ENCODE measurements at regions not wholly inside any gene's neighbourhood (a gene's known extent, or its start where the extent isn't known, plus 50 kb on each side); places are given as distances from the start of the nearest gene placed in this dataset.

- no peak for ATAC-seq (ENCODE audit: insufficient number of reproducible peaks, low FRiP score, low read depth)
- H3K4me1 ChIP-seq (ENCODE audit: control insufficient read depth in 1 of 2, low read depth in 2 of 2), result no peaks in the 10 kb centered on the region
- no peak overlapping the region for H3K4me3 ChIP-seq
- H3K27ac ChIP-seq, result no peak overlapping the region
- TF ChIP-seq CTCF (IDR thresholded peaks at IDR 0.05), result no peak
- no peak for DNase-seq (ENCODE audit: low spot score)
- H3K36me3 ChIP-seq, result no peaks in the 10 kb centered on the region
- no peaks in the 10 kb centered on the region for H3K9me3 ChIP-seq
- no peaks in the 10 kb centered on the region for H3K27me3 ChIP-seq (replicated peaks; ENCODE audit: insufficient read depth)
Observed at GRCh38 chr12:41972598-41972997, 172.1 kb downstream of the GXYLT1 start.

GRCh38 chr12:41972196-41972595, 172.5 kb downstream of the GXYLT1 start:
- DNase-seq (ENCODE audit: low spot score), result no peak
- H3K36me3 ChIP-seq, result no peaks in the 10 kb centered on the region
- H3K4me1 ChIP-seq (ENCODE audit: control insufficient read depth in 1 of 2, low read depth in 2 of 2), result no peaks in the 10 kb centered on the region
- no peak for TF ChIP-seq CTCF (IDR thresholded peaks at IDR 0.05)
- no peak overlapping the region for H3K4me3 ChIP-seq
- H3K27me3 ChIP-seq (replicated peaks; ENCODE audit: insufficient read depth), result no peaks in the 10 kb centered on the region
- H3K9me3 ChIP-seq, result no peaks in the 10 kb centered on the region
- ATAC-seq (ENCODE audit: insufficient number of reproducible peaks, low FRiP score, low read depth), result no peak
- H3K27ac ChIP-seq, result no peak overlapping the region

GRCh38 chr12:41970744-41971143, 173.9 kb downstream of the GXYLT1 start:
- H3K36me3 ChIP-seq, result no peaks in the 10 kb centered on the region
- no peak for TF ChIP-seq CTCF (IDR thresholded peaks at IDR 0.05)
- ATAC-seq (ENCODE audit: insufficient number of reproducible peaks, low FRiP score, low read depth) (no peak), DNase-seq (ENCODE audit: low spot score) (no peak)
- H3K27me3 ChIP-seq (replicated peaks; ENCODE audit: insufficient read depth), result no peaks in the 10 kb centered on the region
- H3K4me3 ChIP-seq, result no peak overlapping the region
- H3K9me3 ChIP-seq, result no peaks in the 10 kb centered on the region
- no peak overlapping the region for H3K27ac ChIP-seq
- H3K4me1 ChIP-seq (ENCODE audit: control insufficient read depth in 1 of 2, low read depth in 2 of 2), result no peaks in the 10 kb centered on the region

- TF ChIP-seq CTCF (IDR thresholded peaks at IDR 0.05), result no peak
- ATAC-seq (ENCODE audit: insufficient number of reproducible peaks, low FRiP score, low read depth), result no peak
- H3K4me1 ChIP-seq (ENCODE audit: control insufficient read depth in 1 of 2, low read depth in 2 of 2), result no peaks in the 10 kb centered on the region
- no peak overlapping the region for H3K27ac ChIP-seq
- no peaks in the 10 kb centered on the region for H3K9me3 ChIP-seq
- H3K36me3 ChIP-seq, result no peaks in the 10 kb centered on the region
- H3K4me3 ChIP-seq, result no peak overlapping the region
- no peaks in the 10 kb centered on the region for H3K27me3 ChIP-seq (replicated peaks; ENCODE audit: insufficient read depth)
- DNase-seq (ENCODE audit: low spot score), result no peak
Observed at GRCh38 chr12:41968599-41968998, 176.1 kb downstream of the GXYLT1 start.

GRCh38 chr12:41967668-41968500, 176.8 kb downstream of the GXYLT1 start:
- DNase-seq (ENCODE audit: low spot score), result no peak
- no peak for ATAC-seq (ENCODE audit: insufficient number of reproducible peaks, low FRiP score, low read depth)
- H3K4me3 ChIP-seq, result no peak overlapping the region
- H3K27me3 ChIP-seq (replicated peaks; ENCODE audit: insufficient read depth), result no peaks in the 10 kb centered on the region
- TF ChIP-seq CTCF (IDR thresholded peaks at IDR 0.05), result no peak
- H3K27ac ChIP-seq, result no peak overlapping the region
- no peaks in the 10 kb centered on the region for H3K4me1 ChIP-seq (ENCODE audit: control insufficient read depth in 1 of 2, low read depth in 2 of 2)
- no peaks in the 10 kb centered on the region for H3K36me3 ChIP-seq
- H3K9me3 ChIP-seq, result no peaks in the 10 kb centered on the region
